GM13977 (cell line): ENCODE measurements at regions not wholly inside any gene's neighbourhood (a gene's known extent, or its start where the extent isn't known, plus 50 kb on each side); places are given as distances from the start of the nearest gene placed in this dataset.
"Not testable (repeated sequence)": the region's sequence is repeated elsewhere in the genome, so short reads cannot be mapped to it uniquely, and the experiment has no call there.

Experiments used
- DNase-seq: peaks from one replicate; pipeline ENCODE4 v3.0.0; 2012; ENCODE audit warnings: low spot score
- in situ Hi-C: fragments of 300-500 bp; cut with MboI; formaldehyde crosslinking; loops from one replicate; pipeline ENCODE4 v1.12.0; 2022; ENCODE audit warnings: low sequenced_read_pairs, low pct_unique_long_range_greater_than_20kb, mixed read lengths, inconsistent platforms; ENCODE audit not compliant: unreplicated experiment
- TF ChIP-seq, protein P1 (sequence below): IDR thresholded peaks from 2 replicates; pipeline ENCODE4 v1.5.1; 2012; ENCODE audit warnings: mild to moderate bottlenecking, control low read depth; ENCODE audit not compliant: insufficient read depth; ENCODE audit errors: extremely low read depth, missing control alignments

DNA sequence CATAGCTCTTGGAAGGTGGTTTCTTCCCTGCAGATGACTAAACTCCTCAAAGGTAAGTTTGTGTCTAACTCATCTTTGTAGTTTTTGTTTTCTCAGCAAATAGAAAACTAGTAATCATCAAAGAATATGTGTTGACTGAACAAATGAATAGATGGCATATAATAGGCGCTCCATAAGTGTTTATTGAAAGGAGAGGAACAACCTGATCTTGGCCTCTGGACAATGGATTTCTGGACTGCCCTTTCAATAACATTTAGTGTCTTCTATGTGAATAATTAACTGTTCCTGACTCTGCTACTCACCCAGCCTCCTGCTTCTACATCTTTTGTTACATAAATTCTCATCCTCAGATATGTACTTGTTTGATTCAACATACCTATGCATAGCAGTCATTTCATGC is 399.1 kb downstream of the PPP1R2C start:
- in situ Hi-C loops = no loop called here
- TF ChIP-seq, protein P1, sequence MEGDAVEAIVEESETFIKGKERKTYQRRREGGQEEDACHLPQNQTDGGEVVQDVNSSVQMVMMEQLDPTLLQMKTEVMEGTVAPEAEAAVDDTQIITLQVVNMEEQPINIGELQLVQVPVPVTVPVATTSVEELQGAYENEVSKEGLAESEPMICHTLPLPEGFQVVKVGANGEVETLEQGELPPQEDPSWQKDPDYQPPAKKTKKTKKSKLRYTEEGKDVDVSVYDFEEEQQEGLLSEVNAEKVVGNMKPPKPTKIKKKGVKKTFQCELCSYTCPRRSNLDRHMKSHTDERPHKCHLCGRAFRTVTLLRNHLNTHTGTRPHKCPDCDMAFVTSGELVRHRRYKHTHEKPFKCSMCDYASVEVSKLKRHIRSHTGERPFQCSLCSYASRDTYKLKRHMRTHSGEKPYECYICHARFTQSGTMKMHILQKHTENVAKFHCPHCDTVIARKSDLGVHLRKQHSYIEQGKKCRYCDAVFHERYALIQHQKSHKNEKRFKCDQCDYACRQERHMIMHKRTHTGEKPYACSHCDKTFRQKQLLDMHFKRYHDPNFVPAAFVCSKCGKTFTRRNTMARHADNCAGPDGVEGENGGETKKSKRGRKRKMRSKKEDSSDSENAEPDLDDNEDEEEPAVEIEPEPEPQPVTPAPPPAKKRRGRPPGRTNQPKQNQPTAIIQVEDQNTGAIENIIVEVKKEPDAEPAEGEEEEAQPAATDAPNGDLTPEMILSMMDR = no peak
- no peak for DNase-seq

DNA sequence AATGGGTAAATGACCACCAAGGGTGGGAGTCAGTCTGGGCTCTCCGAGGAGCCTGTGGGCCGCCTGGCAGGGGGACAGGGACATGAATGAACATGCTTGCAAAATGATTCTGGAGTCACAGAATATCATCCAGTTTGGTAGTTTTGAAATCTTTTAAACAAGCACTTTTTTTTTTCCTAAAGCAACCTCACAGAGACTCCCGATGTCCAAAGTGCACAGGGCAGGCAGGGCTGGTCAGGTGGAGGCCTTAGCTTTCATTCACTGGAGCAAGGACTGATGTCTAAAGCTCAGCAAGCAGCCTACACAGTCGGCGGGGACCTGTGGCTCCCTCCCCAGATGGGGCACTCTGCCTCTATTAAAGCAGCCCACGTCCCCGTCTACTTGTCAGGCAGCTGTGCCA is 402.9 kb downstream of the PPP1R2C start:
- DNase-seq = no peak
- TF ChIP-seq, protein P1 = no peak
- in situ Hi-C loops = no loop called here

DNA sequence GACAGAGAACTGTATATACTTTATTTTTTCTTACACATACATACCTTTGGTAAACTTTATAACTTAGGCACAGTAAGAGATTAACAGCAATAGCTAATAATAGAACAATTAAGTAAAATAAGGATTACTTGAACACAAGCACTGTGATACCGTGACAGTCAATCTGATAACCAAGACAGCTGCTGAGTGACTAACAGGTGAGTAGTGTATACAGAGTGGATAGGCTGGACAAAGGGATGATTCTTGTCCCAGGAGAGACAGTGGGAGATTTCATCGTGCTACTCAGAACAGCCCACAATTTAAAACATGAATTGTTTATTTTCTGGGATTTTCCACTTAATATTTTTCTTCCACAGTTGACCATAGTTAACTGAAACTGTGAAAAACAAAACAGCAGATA is 411.8 kb downstream of the PPP1R2C start:
- TF ChIP-seq, protein P1 = no peak
- in situ Hi-C loops = no loop called here
- no peak for DNase-seq

DNA sequence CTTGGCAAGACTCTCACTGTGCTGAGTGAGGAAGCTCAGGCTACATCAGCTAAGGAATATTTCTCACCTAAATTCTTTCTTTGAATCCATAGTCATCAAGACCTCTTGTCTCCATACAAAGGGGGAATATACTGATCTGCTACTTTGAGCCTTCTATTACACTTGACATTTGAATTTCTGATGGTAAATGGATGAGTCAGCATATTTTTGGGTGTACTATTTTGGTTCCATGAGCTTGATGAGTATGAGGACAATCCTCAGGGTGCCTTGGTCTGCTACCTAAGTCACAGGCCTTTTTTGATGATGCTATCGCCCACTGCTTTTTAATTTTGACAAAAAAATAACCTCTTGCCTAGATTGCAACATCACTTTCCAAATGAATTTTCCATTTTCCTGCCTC is 415.7 kb downstream of the PPP1R2C start:
- TF ChIP-seq, protein P1 = no peak
- in situ Hi-C loops = no loop called here
- DNase-seq = no peak

DNA sequence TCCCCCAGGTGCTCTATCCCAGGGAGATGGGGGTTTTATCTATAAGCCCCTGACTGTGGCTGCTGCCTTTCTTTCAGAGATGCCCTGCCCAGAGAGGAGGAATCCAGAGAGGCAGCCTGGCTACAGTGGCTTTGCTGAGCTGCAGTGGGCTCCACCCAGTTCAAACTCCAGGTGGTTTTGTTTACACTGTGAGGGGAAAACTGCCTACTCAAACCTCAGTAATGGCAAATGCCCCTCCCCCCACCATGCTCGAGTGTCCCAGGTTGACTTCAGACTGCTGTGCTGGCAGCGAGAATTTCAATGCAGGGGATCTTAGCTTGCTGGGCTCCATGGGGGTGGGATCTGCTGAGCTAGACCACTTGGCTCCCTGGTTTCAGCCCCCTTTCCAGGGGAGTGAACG is 419.6 kb upstream of the CASK start:
- DNase-seq, in situ Hi-C loops: not testable (repeated sequence)
